Activated CD4-positive, alpha-beta T cell treated with anti-CD3 and anti-CD28 coated beads for 36 hours (primary cell): ENCODE measurements at regions not wholly inside any gene's neighbourhood (a gene's known extent, or its start where the extent isn't known, plus 50 kb on each side); places are given as distances from the start of the nearest gene placed in this dataset.

ENCODE experiments used
- ATAC-seq: fragments of 200-7000 bp; cut with Tn5 transposase; one replicate; pipeline ENCODE4 v1.10.0; 2021; ENCODE audit warnings: mild to moderate bottlenecking, moderate library complexity
- CTCF ChIA-PET: fragments of 350-600 bp; sonication (Branson Sonifier 250); formaldehyde crosslinking; loops from one replicate; lab custom pipeline; 2021; ENCODE audit warnings: antibody characterized with exemption; lab: Charles Lee
- POLR2A ChIA-PET: fragments of 350-600 bp; sonication (Branson Sonifier 250); formaldehyde crosslinking; loops from one replicate; lab custom pipeline; 2021; ENCODE audit warnings: antibody characterized with exemption, inconsistent platforms; lab: Charles Lee
- DNase-seq: peaks from one replicate; pipeline ENCODE4 v3.0.0-alpha.2; 2020
- H3K27ac Mint-ChIP-seq: one replicate; pipeline ENCODE4 v1.8.0; 2021; ENCODE audit warnings: mixed read lengths
- H3K27me3 Mint-ChIP-seq: one replicate; pipeline ENCODE4 v1.8.0; 2021; ENCODE audit warnings: mixed read lengths
- H3K36me3 Mint-ChIP-seq: one replicate; pipeline ENCODE4 v1.8.0; 2021; ENCODE audit warnings: low read depth, mixed read lengths
- H3K4me1 Mint-ChIP-seq: one replicate; pipeline ENCODE4 v1.8.0; 2021; ENCODE audit warnings: mixed read lengths
- H3K4me3 Mint-ChIP-seq: one replicate; pipeline ENCODE4 v1.8.0; 2021; ENCODE audit warnings: mild to moderate bottlenecking, moderate library complexity, mixed read lengths
- H3K9me3 Mint-ChIP-seq: one replicate; pipeline ENCODE4 v1.8.0; 2021; ENCODE audit warnings: low read depth, mixed read lengths
- intact Hi-C, 2 experiments: fragments of 100-400 bp; cut with DNase I in 1 of 2; cut with micrococcal nuclease in 1 of 2; formaldehyde crosslinking; loops; one replicate each; pipeline versions ENCODE4 v1.14.2 to v1.15.1; 2022 to 2024; cut with DNase I, micrococcal nuclease

- Mint-ChIP-seq H3K9me3 (no peaks in the 10 kb centered on the region), H3K27me3 (peaks cover 3% of the 10 kb centered on the region), H3K27ac (no peak overlapping the region), H3K4me3 (no peak overlapping the region), H3K4me1 (no peaks in the 10 kb centered on the region), H3K36me3 (no peaks in the 10 kb centered on the region)
- CTCF ChIA-PET: no interaction called here
- DNase-seq (no peak), ATAC-seq (no peak)
- intact Hi-C loops: no loop called here
- POLR2A ChIA-PET: no interaction called here
These were observed 58.1 kb upstream of the KITLG start for GRCh38 chr12:88638388-88638787.

DNA sequence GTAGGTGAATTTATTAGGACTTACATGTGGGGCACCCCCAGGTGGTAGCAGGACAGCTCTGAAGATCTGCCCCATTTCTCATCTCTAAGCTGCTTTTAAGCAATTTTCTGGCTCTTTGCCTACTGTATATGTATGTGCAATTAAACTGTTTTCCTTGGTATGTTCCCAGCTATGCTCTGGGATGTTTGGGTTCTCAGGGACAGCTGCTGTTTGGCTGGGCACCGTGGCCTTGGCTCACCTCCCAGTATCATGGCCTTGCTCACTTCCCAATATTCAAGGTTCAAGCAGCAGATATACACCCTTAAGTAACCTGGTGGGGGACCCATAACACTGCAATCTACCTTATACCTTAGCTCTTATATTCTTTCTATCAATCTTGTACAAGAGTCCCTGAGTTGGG lies 53.7 kb upstream of the KITLG start:
- no peaks in the 10 kb centered on the region for H3K4me1 Mint-ChIP-seq
- ChIA-PET POLR2A (no interaction called here), CTCF (no interaction called here)
- DNase-seq (no peak), ATAC-seq (no peak)
- intact Hi-C loops: no loop called here
- H3K36me3 Mint-ChIP-seq: no peaks in the 10 kb centered on the region
- H3K27ac Mint-ChIP-seq: no peak overlapping the region
- no peak overlapping the region for H3K4me3 Mint-ChIP-seq
- peaks cover 5% of the 10 kb centered on the region for H3K27me3 Mint-ChIP-seq
- no peaks in the 10 kb centered on the region for H3K9me3 Mint-ChIP-seq

DNA sequence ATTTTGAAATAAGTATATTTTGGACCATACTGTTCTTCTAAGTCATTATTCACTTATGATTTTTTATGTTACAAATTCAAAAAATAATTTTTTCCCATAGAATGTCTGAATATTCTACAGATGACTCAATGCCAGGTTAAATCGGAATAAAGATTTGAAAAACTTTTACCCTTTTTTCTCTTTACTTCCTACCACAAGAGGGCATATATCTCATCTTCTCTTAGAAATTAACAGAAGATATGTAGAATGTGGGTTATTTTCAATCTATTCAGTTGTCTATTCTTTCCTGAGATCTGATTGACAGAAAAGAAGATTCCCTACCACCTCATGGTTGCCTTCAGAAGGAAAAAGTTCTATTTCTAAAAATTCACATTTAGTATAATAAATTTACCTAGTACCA lies 53.0 kb upstream of the KITLG start:
- H3K4me3 Mint-ChIP-seq: no peak overlapping the region
- no peaks in the 10 kb centered on the region for H3K36me3 Mint-ChIP-seq
- ChIA-PET CTCF (no interaction called here), POLR2A (no interaction called here)
- intact Hi-C loops: no loop called here
- no peak overlapping the region for H3K27ac Mint-ChIP-seq
- H3K4me1 Mint-ChIP-seq: no peaks in the 10 kb centered on the region
- ATAC-seq: no peak
- H3K9me3 Mint-ChIP-seq: no peaks in the 10 kb centered on the region
- peaks cover 5% of the 10 kb centered on the region for H3K27me3 Mint-ChIP-seq
- no peak for DNase-seq

- DNase-seq: no peak
- H3K36me3 Mint-ChIP-seq: no peaks in the 10 kb centered on the region
- no peaks in the 10 kb centered on the region for H3K4me1 Mint-ChIP-seq
These were observed 50.3 kb upstream of the KITLG start for GRCh38 chr12:88630561-88630960.

More at GRCh38 chr12:88630561-88630960, 50.3 kb upstream of the KITLG start:
- no peak overlapping the region for H3K27ac Mint-ChIP-seq
- ATAC-seq: no peak
- peaks cover 5% of the 10 kb centered on the region for H3K27me3 Mint-ChIP-seq
- CTCF ChIA-PET: interaction anchor here (0.6 kb wide), 1 partner anchor 1607 kb away, joined by 3 read pairs; no protein-coding TSS in a partner anchor
- H3K4me3 Mint-ChIP-seq: no peak overlapping the region
- POLR2A ChIA-PET: no interaction called here
- intact Hi-C loops: no loop called here
- no peaks in the 10 kb centered on the region for H3K9me3 Mint-ChIP-seq
